Sigmoid colon (tissue), 6 donors: ENCODE measurements at regions not wholly inside any gene's neighbourhood (a gene's known extent, or its start where the extent isn't known, plus 50 kb on each side); places are given as distances from the start of the nearest gene placed in this dataset.

ENCODE experiments used
- DNase-seq: peaks from one replicate; pipeline ENCODE4 v3.0.0-alpha.2; 2019
- H3K27ac ChIP-seq, 4 donors: fragments of 200-600 bp; sonication (generic); one replicate each; pipeline ENCODE4 v1.5.1; 2016 to 2019; ENCODE audit warnings: mild to moderate bottlenecking in 1 of 4
- H3K27me3 ChIP-seq, 3 donors: fragments of 200-600 bp; sonication (generic); one replicate each; pipeline ENCODE4 v1.5.1; 2019; ENCODE audit warnings: mild to moderate bottlenecking in 1 of 3
- H3K36me3 ChIP-seq, 4 donors: fragments of 200-600 bp; sonication (generic); one replicate each; pipeline ENCODE4 v1.5.1; 2016 to 2019
- H3K4me1 ChIP-seq, 4 donors: fragments of 200-600 bp; sonication (generic); one replicate each; pipeline ENCODE4 v1.5.1; 2017 to 2019
- H3K4me3 ChIP-seq, 4 donors: fragments of 200-600 bp; sonication (generic); one replicate each; pipeline ENCODE4 v1.5.1; 2017 to 2019; ENCODE audit warnings: mild to moderate bottlenecking in 2 of 4, moderate library complexity in 1 of 4
- H3K9me3 ChIP-seq, 4 donors: fragments of 200-600 bp in 3 of 4; sonication (generic) in 3 of 4; one replicate each; pipeline versions ENCODE4 v1.5.1 to v1.6.1; 2013 to 2019
- CTCF ChIP-seq, 4 experiments: fragments of 450-650 bp in 3 of 4; fragments of 200-600 bp in 1 of 4; IDR thresholded peaks; one replicate each; pipeline ENCODE4 v1.5.1; 2016 to 2019; ENCODE audit warnings: antibody characterized with exemption in 4 of 4, mild to moderate bottlenecking in 3 of 4, moderate library complexity in 2 of 4
- EP300 ChIP-seq, 4 donors: sonication (generic); formaldehyde crosslinking; IDR thresholded peaks; one replicate each; pipeline ENCODE4 v1.6.1; 2017; ENCODE audit warnings: antibody characterized with exemption in 4 of 4
- POLR2A ChIP-seq, 2 donors: fragments of 450-650 bp; IDR thresholded peaks; one replicate each; pipeline ENCODE4 v1.6.1; 2016; ENCODE audit warnings: antibody characterized with exemption in 2 of 2, mild to moderate bottlenecking in 2 of 2, moderate library complexity in 2 of 2
- POLR2AphosphoS5 ChIP-seq, 4 donors: sonication (generic); formaldehyde crosslinking; IDR thresholded peaks; one replicate each; pipeline ENCODE4 v1.6.1; 2017; ENCODE audit warnings: antibody characterized with exemption in 4 of 4
- WGBS, 2 donors: extraction: QIAGEN DNeasy Blood & Tissue Kit; methylation state at CpG; one replicate each; pipeline ENCODE4 v1.1.7; 2013; 5-methylcytosine and 5-hydroxymethylcytosine counted together
- intact Hi-C: fragments of 100-400 bp; cut with DNase I; formaldehyde crosslinking; loops from one replicate; pipeline ENCODE4 v1.15.1; 2023
- donor health status: healthy with polysubstance abuse.
- donor health status: healthy.

DNA sequence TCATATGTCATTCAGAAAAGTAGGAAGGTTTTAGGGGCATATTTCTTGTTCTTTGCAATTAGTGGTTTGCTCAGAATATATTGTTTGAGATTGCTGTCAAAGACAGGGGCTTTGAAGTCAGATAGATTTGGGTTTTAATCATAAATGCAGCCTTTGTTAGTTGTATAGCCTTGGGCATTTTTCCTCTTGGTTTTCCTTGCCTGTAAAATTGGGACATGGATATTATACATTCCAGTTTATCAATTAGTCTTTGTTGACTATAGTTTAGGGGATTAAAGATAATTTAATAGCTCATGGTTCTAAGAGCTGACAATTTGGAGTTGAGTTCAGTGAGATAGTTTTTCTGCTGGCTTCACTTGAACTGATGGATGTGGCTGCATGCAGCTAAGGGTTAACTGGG lies 88.9 kb downstream of the DMAC1 start:
- Histone ChIP-seq H3K27me3 (no peaks in the 10 kb centered on the region), H3K4me1 (no peaks in the 10 kb centered on the region), H3K4me3 (no peak overlapping the region), H3K27ac (no peak overlapping the region), H3K9me3 (no peaks in the 10 kb centered on the region), H3K36me3 (no peaks in the 10 kb centered on the region)
- intact Hi-C loops = no loop called here
- no peak for TF ChIP-seq CTCF (IDR thresholded peaks at IDR 0.05)
- no peak for TF ChIP-seq POLR2A (IDR thresholded peaks at IDR 0.05)
- no peak for TF ChIP-seq POLR2AphosphoS5 (IDR thresholded peaks at IDR 0.05)
- no peak for TF ChIP-seq EP300 (IDR thresholded peaks at IDR 0.05)
- no peak for DNase-seq

DNA sequence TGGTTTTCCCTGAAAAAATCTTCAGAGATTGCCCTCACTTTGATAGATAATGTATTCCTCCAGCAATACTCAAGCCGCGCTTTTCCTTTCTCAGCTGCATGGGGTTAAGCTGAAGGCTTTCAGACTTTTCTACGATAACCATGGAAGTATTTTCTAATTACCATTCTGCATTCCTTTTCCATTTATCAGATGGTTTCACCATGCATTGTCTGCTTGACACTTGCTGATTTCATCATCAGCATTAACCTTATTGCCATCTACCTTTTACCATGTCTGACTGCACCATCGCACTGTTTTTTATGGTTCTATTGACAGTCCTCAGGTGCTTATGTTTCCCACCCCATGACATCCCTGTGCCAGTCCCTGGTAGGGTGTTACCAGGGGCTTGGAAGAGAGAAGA lies 91.6 kb downstream of the DMAC1 start:
- WGBS, 2 donors = 95 to 96% methylated on average over 4 of the region's 4 CpGs
- no peaks in the 10 kb centered on the region for H3K4me1 ChIP-seq
- H3K36me3 ChIP-seq = no peaks in the 10 kb centered on the region
- H3K27ac ChIP-seq = no peak overlapping the region
- no peaks in the 10 kb centered on the region for H3K9me3 ChIP-seq
- no peak overlapping the region for H3K4me3 ChIP-seq
- intact Hi-C loops = no loop called here
- no peak for TF ChIP-seq POLR2AphosphoS5 (IDR thresholded peaks at IDR 0.05)
- TF ChIP-seq EP300 (IDR thresholded peaks at IDR 0.05) = no peak
- TF ChIP-seq CTCF (IDR thresholded peaks at IDR 0.05) = no peak
- TF ChIP-seq POLR2A (IDR thresholded peaks at IDR 0.05) = no peak
- no peaks in the 10 kb centered on the region for H3K27me3 ChIP-seq
- no peak for DNase-seq

GRCh38 chr9:7704543-7704942 lies 95.0 kb downstream of the DMAC1 start:
- 11 to 56% methylated on average over 1 of the region's 1 CpG for WGBS, 2 donors
- no peak overlapping the region for H3K4me3 ChIP-seq
- DNase-seq = no peak
- H3K27ac ChIP-seq = no peak overlapping the region
- no peaks in the 10 kb centered on the region for H3K4me1 ChIP-seq
- H3K36me3 ChIP-seq = no peaks in the 10 kb centered on the region
- H3K9me3 ChIP-seq = no peaks in the 10 kb centered on the region
- no peak for TF ChIP-seq POLR2AphosphoS5 (IDR thresholded peaks at IDR 0.05)
- TF ChIP-seq POLR2A (IDR thresholded peaks at IDR 0.05) = no peak
- no peak for TF ChIP-seq CTCF (IDR thresholded peaks at IDR 0.05)
- no peak for TF ChIP-seq EP300 (IDR thresholded peaks at IDR 0.05)
- H3K27me3 ChIP-seq = no peaks in the 10 kb centered on the region
- intact Hi-C loops = no loop called here

- WGBS, 2 donors = 56 to 70% methylated on average over 2 of the region's 2 CpGs
- intact Hi-C loops = no loop called here
- no peaks in the 10 kb centered on the region for H3K36me3 ChIP-seq
Observed at GRCh38 chr9:7691909-7692308, 107.7 kb downstream of the DMAC1 start.

More at GRCh38 chr9:7691909-7692308, 107.7 kb downstream of the DMAC1 start:
- H3K4me1 ChIP-seq = no peaks in the 10 kb centered on the region
- TF ChIP-seq POLR2A (IDR thresholded peaks at IDR 0.05) (no peak), CTCF (IDR thresholded peaks at IDR 0.05) (no peak), EP300 (IDR thresholded peaks at IDR 0.05) (no peak), POLR2AphosphoS5 (IDR thresholded peaks at IDR 0.05) (no peak)
- H3K27ac ChIP-seq = no peak overlapping the region
- no peak overlapping the region for H3K4me3 ChIP-seq
- DNase-seq = no peak
- no peaks in the 10 kb centered on the region for H3K9me3 ChIP-seq
- H3K27me3 ChIP-seq = no peaks in the 10 kb centered on the region
